Colonic mucosa (tissue), 4 donors: ENCODE measurements at regions not wholly inside any gene's neighbourhood (a gene's known extent, or its start where the extent isn't known, plus 50 kb on each side); places are given as distances from the start of the nearest gene placed in this dataset.

Experiments
- DNase-seq: peaks from one replicate; pipeline ENCODE4 v3.0.0-alpha.2; 2020
- H3K27ac ChIP-seq: fragments of 200-600 bp; one replicate; pipeline ENCODE4 v1.8.0; 2021
- H3K27me3 ChIP-seq: fragments of 200-600 bp; one replicate; pipeline ENCODE4 v1.8.0; 2021
- H3K36me3 ChIP-seq: fragments of 200-600 bp; one replicate; pipeline ENCODE4 v1.8.0; 2021
- H3K4me1 ChIP-seq: fragments of 200-600 bp; one replicate; pipeline ENCODE4 v1.8.0; 2021; ENCODE audit warnings: mild to moderate bottlenecking
- H3K4me3 ChIP-seq: fragments of 200-600 bp; one replicate; pipeline ENCODE4 v1.8.0; 2021
- H3K9ac ChIP-seq, 2 donors: one replicate each; pipeline ENCODE4 v1.7.0; 2013; ENCODE audit warnings: control low read depth in 2 of 2, low read depth in 2 of 2, low read length in 2 of 2
- H3K9me3 ChIP-seq: fragments of 200-600 bp; one replicate; pipeline ENCODE4 v1.8.0; 2021
- intact Hi-C: fragments of 100-400 bp; cut with DNase I; formaldehyde crosslinking; loops from one replicate; pipeline ENCODE4 v1.14.1; 2022
- TF ChIP-seq, protein P1 (sequence below): fragments of 200-600 bp; IDR thresholded peaks from one replicate; pipeline ENCODE4 v1.8.0; 2022; ENCODE audit warnings: antibody characterized with exemption, mild to moderate bottlenecking
- donor health status: healthy.
- donor health status: DM: no; HTN: no; CAD: no.
- donor health status: DM: no; HTN: no; CAD: no.

- TF ChIP-seq, protein P1, sequence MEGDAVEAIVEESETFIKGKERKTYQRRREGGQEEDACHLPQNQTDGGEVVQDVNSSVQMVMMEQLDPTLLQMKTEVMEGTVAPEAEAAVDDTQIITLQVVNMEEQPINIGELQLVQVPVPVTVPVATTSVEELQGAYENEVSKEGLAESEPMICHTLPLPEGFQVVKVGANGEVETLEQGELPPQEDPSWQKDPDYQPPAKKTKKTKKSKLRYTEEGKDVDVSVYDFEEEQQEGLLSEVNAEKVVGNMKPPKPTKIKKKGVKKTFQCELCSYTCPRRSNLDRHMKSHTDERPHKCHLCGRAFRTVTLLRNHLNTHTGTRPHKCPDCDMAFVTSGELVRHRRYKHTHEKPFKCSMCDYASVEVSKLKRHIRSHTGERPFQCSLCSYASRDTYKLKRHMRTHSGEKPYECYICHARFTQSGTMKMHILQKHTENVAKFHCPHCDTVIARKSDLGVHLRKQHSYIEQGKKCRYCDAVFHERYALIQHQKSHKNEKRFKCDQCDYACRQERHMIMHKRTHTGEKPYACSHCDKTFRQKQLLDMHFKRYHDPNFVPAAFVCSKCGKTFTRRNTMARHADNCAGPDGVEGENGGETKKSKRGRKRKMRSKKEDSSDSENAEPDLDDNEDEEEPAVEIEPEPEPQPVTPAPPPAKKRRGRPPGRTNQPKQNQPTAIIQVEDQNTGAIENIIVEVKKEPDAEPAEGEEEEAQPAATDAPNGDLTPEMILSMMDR, result no peak
- no peaks in the 10 kb centered on the region for H3K27me3 ChIP-seq
- H3K36me3 ChIP-seq, result no peaks in the 10 kb centered on the region
- intact Hi-C loops, result no loop called here
- H3K9me3 ChIP-seq, result no peaks in the 10 kb centered on the region
- no peak overlapping the region for H3K27ac ChIP-seq
- H3K4me1 ChIP-seq, result no peaks in the 10 kb centered on the region
- H3K4me3 ChIP-seq, result no peak overlapping the region
- no peak overlapping the region for H3K9ac ChIP-seq
- DNase-seq, result no peak
Measured at GRCh38 chr4:124017185-124017785, 620.7 kb downstream of the SPRY1 start.

DNA sequence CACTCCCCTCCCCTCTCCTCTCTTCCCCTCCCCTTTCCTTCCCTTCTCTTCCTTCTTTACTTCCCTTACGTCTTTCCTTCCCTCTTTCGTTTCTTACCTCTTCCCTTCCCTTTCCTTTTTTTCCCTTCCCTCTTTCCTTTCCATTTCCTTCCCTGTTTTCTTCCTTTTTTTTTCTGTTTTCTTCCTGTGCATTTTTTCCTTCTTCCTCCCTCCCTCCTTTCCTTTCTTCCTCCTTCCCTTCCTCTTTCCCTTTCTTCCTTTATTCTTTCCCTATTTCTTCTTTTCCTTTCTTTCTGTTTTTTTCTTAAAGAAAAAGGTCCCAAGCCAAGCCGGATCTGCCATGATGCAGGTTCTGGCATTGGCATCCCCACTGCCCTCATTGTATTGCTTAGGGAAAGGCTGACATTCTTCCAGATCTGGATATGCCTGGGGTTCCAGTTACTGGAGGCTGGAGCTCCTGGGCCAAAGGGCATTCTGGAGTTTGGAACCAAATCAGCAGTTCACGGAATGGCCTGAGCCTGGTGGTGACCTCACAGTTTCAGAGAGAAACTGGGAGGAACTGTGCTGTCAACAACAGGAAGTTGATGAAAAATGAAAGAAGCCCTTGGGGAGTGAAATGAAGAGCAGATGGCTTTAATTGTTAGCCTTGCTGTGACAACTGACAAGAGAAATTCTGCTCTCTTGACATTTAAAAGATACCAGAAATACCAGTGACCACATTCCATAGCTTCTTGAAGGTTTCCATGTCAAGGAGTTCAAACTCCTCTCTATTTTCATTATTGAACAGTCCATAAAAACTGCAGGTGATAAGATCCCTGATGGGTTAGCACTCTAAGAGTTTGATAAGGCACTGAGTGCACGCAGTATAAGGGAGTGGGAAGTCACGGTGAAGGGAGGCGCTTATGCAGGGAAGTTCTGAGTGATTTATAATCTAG, 622.1 kb downstream of the SPRY1 start:
- TF ChIP-seq, protein P1, result no peak
- no peaks in the 10 kb centered on the region for H3K36me3 ChIP-seq
- no peak overlapping the region for H3K4me3 ChIP-seq
- no peak for DNase-seq
- no peaks in the 10 kb centered on the region for H3K27me3 ChIP-seq
- no peaks in the 10 kb centered on the region for H3K9me3 ChIP-seq
- H3K4me1 ChIP-seq, result no peaks in the 10 kb centered on the region
- no peak overlapping the region for H3K9ac ChIP-seq
- intact Hi-C loops, result no loop called here
- H3K27ac ChIP-seq, result no peak overlapping the region

- Histone ChIP-seq H3K36me3 (no peaks in the 10 kb centered on the region), H3K9me3 (no peaks in the 10 kb centered on the region), H3K4me1 (no peaks in the 10 kb centered on the region), H3K4me3 (no peak overlapping the region), H3K27ac (no peak overlapping the region), H3K9ac (no peak overlapping the region), H3K27me3 (no peaks in the 10 kb centered on the region)
- no peak for DNase-seq
- intact Hi-C loops, result no loop called here
- TF ChIP-seq, protein P1, result no peak
Measured at GRCh38 chr4:124019749-124020549, 623.4 kb downstream of the SPRY1 start.

DNA sequence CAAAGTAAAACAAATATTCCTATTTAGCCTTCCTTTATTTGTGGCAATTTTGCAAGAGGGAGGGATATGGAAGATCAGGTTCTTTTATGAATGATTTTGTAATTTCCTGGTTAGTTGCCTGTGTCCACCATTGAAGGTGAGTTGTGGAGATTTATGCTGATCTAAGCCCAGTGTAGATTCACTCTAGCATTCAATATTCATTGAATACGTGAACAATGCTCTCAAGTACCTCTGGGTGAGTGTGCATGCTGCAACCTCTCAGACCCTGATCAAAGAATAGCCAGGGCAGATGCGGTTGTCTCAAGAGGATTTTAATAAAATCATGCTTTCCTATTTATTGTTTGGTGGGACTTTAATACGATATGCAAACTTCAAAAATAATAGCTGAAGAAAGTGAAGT, 628.4 kb downstream of the SPRY1 start:
- DNase-seq, result no peak
- no peak overlapping the region for H3K27ac ChIP-seq
- H3K9ac ChIP-seq, result no peak overlapping the region
- no peaks in the 10 kb centered on the region for H3K36me3 ChIP-seq
- no peaks in the 10 kb centered on the region for H3K4me1 ChIP-seq
- TF ChIP-seq, protein P1, result no peak
- no peaks in the 10 kb centered on the region for H3K27me3 ChIP-seq
- H3K4me3 ChIP-seq, result no peak overlapping the region
- H3K9me3 ChIP-seq, result no peaks in the 10 kb centered on the region
- intact Hi-C loops, result no loop called here

DNA sequence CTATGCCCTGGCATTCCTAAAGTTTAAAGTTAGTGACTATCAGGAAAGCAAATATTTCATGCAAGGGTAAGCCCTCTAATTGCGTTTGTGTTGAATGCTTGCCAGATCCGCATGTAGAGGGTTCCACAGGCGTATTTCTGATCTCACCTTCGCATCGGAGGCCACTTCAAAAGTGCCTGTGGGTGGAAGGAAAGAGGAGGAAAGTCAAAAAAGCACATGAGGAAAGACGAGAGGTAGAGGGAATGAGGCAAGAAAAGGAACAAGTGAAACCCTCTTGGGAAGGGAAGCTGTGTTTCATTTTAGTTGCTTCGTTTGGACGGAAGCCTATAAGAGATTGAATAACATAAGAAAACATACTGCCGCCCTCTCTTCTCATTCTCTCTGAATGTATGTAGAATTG, 628.8 kb downstream of the SPRY1 start:
- no peak for DNase-seq
- no peak overlapping the region for H3K9ac ChIP-seq
- intact Hi-C loops, result no loop called here
- no peaks in the 10 kb centered on the region for H3K27me3 ChIP-seq
- no peaks in the 10 kb centered on the region for H3K4me1 ChIP-seq
- TF ChIP-seq, protein P1, result no peak
- H3K36me3 ChIP-seq, result no peaks in the 10 kb centered on the region
- no peak overlapping the region for H3K4me3 ChIP-seq
- no peaks in the 10 kb centered on the region for H3K9me3 ChIP-seq
- H3K27ac ChIP-seq, result no peak overlapping the region
